OCI-LY7 (cell line): ENCODE measurements at regions not wholly inside any gene's neighbourhood (a gene's known extent, or its start where the extent isn't known, plus 50 kb on each side); places are given as distances from the start of the nearest gene placed in this dataset.

Experiments
- BruUV-seq: library from RNA; stranded (reverse); fragments of 400-500 nt; replicated peaks from 2 replicates; lab custom pipeline; 2021; lab: Mats Ljungman, UMichigan
- CTCF ChIA-PET: fragments of 300-600 bp; sonication (Branson Sonifier 250); formaldehyde crosslinking; loops from one replicate; lab custom pipeline; 2022; ENCODE audit warnings: antibody characterized with exemption; ENCODE audit not compliant: unreplicated experiment; lab: Charles Lee
- POLR2A ChIA-PET: fragments of 300-600 bp; sonication (Branson Sonifier 250); formaldehyde crosslinking; loops from one replicate; lab custom pipeline; 2022; ENCODE audit warnings: antibody characterized with exemption; lab: Charles Lee
- DNase-seq: peaks from one replicate; pipeline ENCODE4 v3.0.0-alpha.2; 2015; ENCODE audit warnings: low spot score
- H2AFZ ChIP-seq: fragments of 200-600 bp; sonication (generic), shearing (Covaris generic); 2 replicates; pipeline ENCODE4 v1.6.1; 2014; ENCODE audit warnings: mild to moderate bottlenecking, antibody characterized with exemption, low read length, moderate library complexity
- H3K27ac ChIP-seq: fragments of 200-600 bp; sonication (generic); 2 replicates; pipeline ENCODE4 v1.5.1; 2014; ENCODE audit warnings: mixed run types, low read depth, mild to moderate bottlenecking, moderate library complexity, low read length, inconsistent platforms; ENCODE audit not compliant: poor library complexity, severe bottlenecking
- H3K36me3 ChIP-seq: fragments of 200-600 bp; sonication (generic); 2 replicates; pipeline ENCODE4 v1.6.1; 2014; ENCODE audit warnings: mild to moderate bottlenecking, antibody characterized with exemption, low read length, moderate library complexity, mixed read lengths; ENCODE audit not compliant: insufficient read depth
- H3K4me1 ChIP-seq: fragments of 200-600 bp; sonication (generic); 2 replicates; pipeline ENCODE4 v1.5.1; 2014; ENCODE audit warnings: mild to moderate bottlenecking, low read length; ENCODE audit not compliant: insufficient read depth, poor library complexity, severe bottlenecking
- H3K4me2 ChIP-seq: fragments of 200-600 bp; sonication (generic); 2 replicates; pipeline ENCODE4 v1.6.1; 2014; ENCODE audit warnings: mild to moderate bottlenecking, low read length
- H3K4me3 ChIP-seq: fragments of 200-600 bp; sonication (generic); 2 replicates; pipeline ENCODE4 v1.5.1; 2014; ENCODE audit warnings: mild to moderate bottlenecking, low read depth, low read length; ENCODE audit not compliant: poor library complexity, severe bottlenecking
- H3K79me2 ChIP-seq: fragments of 200-600 bp; sonication (generic); 2 replicates; pipeline ENCODE4 v1.6.1; 2016; ENCODE audit warnings: low read depth, mild to moderate bottlenecking, low read length, moderate library complexity, mixed read lengths; ENCODE audit not compliant: insufficient read depth
- H3K9me2 ChIP-seq: fragments of 200-600 bp; sonication (generic); 2 replicates; pipeline ENCODE4 v1.6.1; 2016; ENCODE audit warnings: mild to moderate bottlenecking, low read length, mixed read lengths; ENCODE audit not compliant: insufficient read depth
- H3K9me3 ChIP-seq: fragments of 200-600 bp; sonication (generic); 2 replicates; pipeline ENCODE4 v1.6.1; 2014; ENCODE audit warnings: mild to moderate bottlenecking, mixed run types, low read length, mixed read lengths
- H4K20me1 ChIP-seq: fragments of 200-600 bp; sonication (generic); 2 replicates; pipeline ENCODE4 v1.6.1; 2014; ENCODE audit warnings: mild to moderate bottlenecking, antibody characterized with exemption, low read length, moderate library complexity, mixed read lengths; ENCODE audit not compliant: insufficient read depth
- EZH2phosphoT487 ChIP-seq: fragments of 200-600 bp; sonication (generic); IDR thresholded peaks from 2 replicates; pipeline ENCODE4 v1.6.1; 2018; ENCODE audit warnings: low read depth, borderline replicate concordance, mild to moderate bottlenecking, mixed run types, antibody characterized with exemption, low read length, moderate library complexity, mixed read lengths
- intact Hi-C: fragments of 100-400 bp; cut with micrococcal nuclease; formaldehyde crosslinking; loops from one replicate; pipeline ENCODE4 v1.10.0; 2022; ENCODE audit not compliant: unreplicated experiment
- TF ChIP-seq, protein P1 (sequence below): fragments of 200-600 bp; sonication (generic); conservative IDR thresholded peaks from 2 replicates; pipeline ENCODE4 v1.5.1; 2014; ENCODE audit warnings: mild to moderate bottlenecking, antibody characterized with exemption, low read length, moderate library complexity, mixed read lengths

DNA sequence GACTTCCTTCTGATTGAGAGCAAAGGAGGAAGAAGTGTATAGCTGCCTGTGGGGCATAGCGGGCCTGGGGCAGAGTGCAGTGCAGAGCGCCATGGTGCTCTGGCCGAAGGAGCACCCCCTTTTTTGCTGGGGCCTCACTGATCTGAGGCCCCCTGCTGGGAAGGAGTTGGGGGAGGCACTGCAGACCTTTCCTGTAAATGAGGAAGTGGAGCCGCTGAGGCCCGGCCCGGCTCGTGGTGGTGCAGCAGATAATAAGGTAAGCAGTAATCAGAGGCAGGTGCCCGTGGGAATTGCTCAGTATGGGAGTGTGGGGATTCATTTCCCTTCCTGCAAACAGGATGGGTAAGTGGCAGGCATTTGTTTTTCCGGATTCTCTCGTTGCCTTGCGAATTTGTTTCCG is 373.7 kb upstream of the MKI67 start:
- Histone ChIP-seq H3K27ac (no peak overlapping the region), H3K4me1 (no peaks in the 10 kb centered on the region), H2AFZ (no peak overlapping the region), H4K20me1 (no peaks in the 10 kb centered on the region), H3K4me3 (no peak overlapping the region), H3K9me3 (no peaks in the 10 kb centered on the region), H3K79me2 (no peaks in the 10 kb centered on the region), H3K36me3 (no peaks in the 10 kb centered on the region), H3K4me2 (no peak overlapping the region), H3K9me2 (no peaks in the 10 kb centered on the region)
- POLR2A ChIA-PET, result no interaction called here
- intact Hi-C loops, result no loop called here
- CTCF ChIA-PET, result no interaction called here
- DNase-seq, result no peak
- no TSS peak for BruUV-seq
- no peak for TF ChIP-seq EZH2phosphoT487
- TF ChIP-seq, protein P1, sequence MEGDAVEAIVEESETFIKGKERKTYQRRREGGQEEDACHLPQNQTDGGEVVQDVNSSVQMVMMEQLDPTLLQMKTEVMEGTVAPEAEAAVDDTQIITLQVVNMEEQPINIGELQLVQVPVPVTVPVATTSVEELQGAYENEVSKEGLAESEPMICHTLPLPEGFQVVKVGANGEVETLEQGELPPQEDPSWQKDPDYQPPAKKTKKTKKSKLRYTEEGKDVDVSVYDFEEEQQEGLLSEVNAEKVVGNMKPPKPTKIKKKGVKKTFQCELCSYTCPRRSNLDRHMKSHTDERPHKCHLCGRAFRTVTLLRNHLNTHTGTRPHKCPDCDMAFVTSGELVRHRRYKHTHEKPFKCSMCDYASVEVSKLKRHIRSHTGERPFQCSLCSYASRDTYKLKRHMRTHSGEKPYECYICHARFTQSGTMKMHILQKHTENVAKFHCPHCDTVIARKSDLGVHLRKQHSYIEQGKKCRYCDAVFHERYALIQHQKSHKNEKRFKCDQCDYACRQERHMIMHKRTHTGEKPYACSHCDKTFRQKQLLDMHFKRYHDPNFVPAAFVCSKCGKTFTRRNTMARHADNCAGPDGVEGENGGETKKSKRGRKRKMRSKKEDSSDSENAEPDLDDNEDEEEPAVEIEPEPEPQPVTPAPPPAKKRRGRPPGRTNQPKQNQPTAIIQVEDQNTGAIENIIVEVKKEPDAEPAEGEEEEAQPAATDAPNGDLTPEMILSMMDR, result no peak

DNA sequence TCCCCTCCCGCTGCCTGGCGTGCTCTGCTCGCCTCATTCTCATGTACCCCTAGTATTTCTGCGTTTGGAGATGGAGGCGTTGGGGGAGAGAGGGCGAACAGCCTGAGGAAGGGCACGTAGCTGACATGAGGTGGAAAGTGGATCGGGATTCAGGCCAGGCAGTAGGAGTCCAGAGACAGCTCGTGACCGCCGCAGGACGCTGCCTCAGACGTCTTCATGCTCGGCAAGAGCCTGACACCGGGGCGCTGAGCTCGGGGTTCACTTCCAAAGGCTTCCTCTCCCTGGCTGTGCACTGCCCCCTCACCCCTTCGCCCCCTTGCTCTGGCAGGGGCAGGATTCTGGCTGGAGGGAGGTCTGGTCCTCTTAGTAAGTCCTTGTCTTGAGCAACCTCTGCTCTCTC is 374.4 kb upstream of the MKI67 start:
- no peak for DNase-seq
- no peaks in the 10 kb centered on the region for H3K36me3 ChIP-seq
- no peaks in the 10 kb centered on the region for H3K4me1 ChIP-seq
- H3K4me2 ChIP-seq, result no peak overlapping the region
- no peak overlapping the region for H2AFZ ChIP-seq
- H3K79me2 ChIP-seq, result no peaks in the 10 kb centered on the region
- H4K20me1 ChIP-seq, result no peaks in the 10 kb centered on the region
- no peak for TF ChIP-seq EZH2phosphoT487
- TF ChIP-seq, protein P1, result no peak
- BruUV-seq, result no TSS peak
- ChIA-PET CTCF (no interaction called here), POLR2A (no interaction called here)
- intact Hi-C loops, result no loop called here
- no peaks in the 10 kb centered on the region for H3K9me3 ChIP-seq
- H3K4me3 ChIP-seq, result no peak overlapping the region
- no peak overlapping the region for H3K27ac ChIP-seq
- H3K9me2 ChIP-seq, result no peaks in the 10 kb centered on the region

DNA sequence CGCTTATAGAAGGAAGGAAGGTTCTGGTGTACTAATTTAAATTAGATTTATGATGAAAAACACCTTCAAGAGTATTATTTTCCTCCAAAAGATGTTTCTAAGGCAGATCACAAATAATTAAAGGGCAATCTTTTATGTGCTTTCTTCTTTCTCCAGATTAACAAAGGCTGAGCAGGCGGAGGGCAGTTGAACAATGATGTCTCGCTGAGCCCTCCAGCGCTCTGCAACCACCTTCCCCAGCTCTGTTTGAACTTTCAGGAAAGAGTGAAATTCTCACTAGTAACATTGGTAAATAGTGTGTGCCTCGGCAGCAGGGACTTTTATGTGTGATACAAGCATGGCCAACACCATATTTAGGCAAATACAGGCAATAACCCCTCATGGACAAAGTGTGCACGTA is 379.1 kb upstream of the MKI67 start:
- intact Hi-C loops, result no loop called here
- POLR2A ChIA-PET, result no interaction called here

More for the DNA sequence above, 379.1 kb upstream of the MKI67 start:
- Histone ChIP-seq H3K9me3 (no peaks in the 10 kb centered on the region), H3K4me3 (no peak overlapping the region), H4K20me1 (no peaks in the 10 kb centered on the region), H3K79me2 (no peaks in the 10 kb centered on the region), H2AFZ (no peak overlapping the region), H3K4me2 (no peak overlapping the region), H3K4me1 (no peaks in the 10 kb centered on the region), H3K27ac (no peak overlapping the region), H3K9me2 (no peaks in the 10 kb centered on the region), H3K36me3 (no peaks in the 10 kb centered on the region)
- CTCF ChIA-PET, result no interaction called here
- BruUV-seq, result no TSS peak
- DNase-seq, result no peak
- TF ChIP-seq, protein P1, result no peak
- TF ChIP-seq EZH2phosphoT487, result no peak
